GM12875 (cell line): ENCODE measurements at regions not wholly inside any gene's neighbourhood (a gene's known extent, or its start where the extent isn't known, plus 50 kb on each side); places are given as distances from the start of the nearest gene placed in this dataset.

Source experiments
- H3K4me3 ChIP-seq: one replicate; pipeline ENCODE4 v1.5.1; 2011; ENCODE audit warnings: low read depth, low read length, control low read depth
- CTCF ChIP-seq: IDR thresholded peaks from 2 replicates; pipeline ENCODE4 v1.5.1; 2011; ENCODE audit warnings: low read depth, mild to moderate bottlenecking, control low read depth, inconsistent platforms, low read length, moderate library complexity, borderline replicate concordance; ENCODE audit not compliant: insufficient read depth

- no peak for TF ChIP-seq CTCF
- no peak overlapping the region for H3K4me3 ChIP-seq
Measured at GRCh38 chr11:119861160-119861559, 132.2 kb upstream of the NECTIN1 start.

- no peak for TF ChIP-seq CTCF
- no peak overlapping the region for H3K4me3 ChIP-seq
Measured at GRCh38 chr11:119860561-119861094, 131.6 kb upstream of the NECTIN1 start.

GRCh38 chr11:119859684-119860083 is 130.7 kb upstream of the NECTIN1 start:
- no peak for TF ChIP-seq CTCF
- H3K4me3 ChIP-seq: no peak overlapping the region

GRCh38 chr11:119858288-119858687 is 129.3 kb upstream of the NECTIN1 start:
- no peak overlapping the region for H3K4me3 ChIP-seq
- TF ChIP-seq CTCF: no peak

- H3K4me3 ChIP-seq: no peak overlapping the region
- no peak for TF ChIP-seq CTCF
Measured at GRCh38 chr11:119856681-119857485, 127.9 kb upstream of the NECTIN1 start.

GRCh38 chr11:119855066-119855465 is 126.1 kb upstream of the NECTIN1 start:
- H3K4me3 ChIP-seq: no peak overlapping the region
- no peak for TF ChIP-seq CTCF

GRCh38 chr11:119854521-119854920 is 125.5 kb upstream of the NECTIN1 start:
- no peak overlapping the region for H3K4me3 ChIP-seq
- TF ChIP-seq CTCF: no peak
